Kidney epithelial cell (primary cell): ENCODE measurements at regions not wholly inside any gene's neighbourhood (a gene's known extent, or its start where the extent isn't known, plus 50 kb on each side); places are given as distances from the start of the nearest gene placed in this dataset.
"Not testable (repeated sequence)": the region's sequence is repeated elsewhere in the genome, so short reads cannot be mapped to it uniquely, and the experiment has no call there.

Experiments used
- DNase-seq: peaks from one replicate; pipeline ENCODE4 v3.0.0-alpha.2; 2010; ENCODE audit warnings: low read depth
- H3K27me3 ChIP-seq: 2 replicates; pipeline ENCODE4 v1.6.0; 2011; ENCODE audit warnings: low read length; ENCODE audit not compliant: control insufficient read depth, insufficient read depth
- H3K36me3 ChIP-seq: 2 replicates; pipeline ENCODE4 v1.5.1; 2011; ENCODE audit warnings: low read length; ENCODE audit not compliant: control insufficient read depth, insufficient read depth
- H3K4me3 ChIP-seq: 2 replicates; pipeline ENCODE4 v1.5.1; 2011; ENCODE audit warnings: low read depth, mild to moderate bottlenecking, control low read depth, low read length
- CTCF ChIP-seq: IDR thresholded peaks from 2 replicates; pipeline ENCODE4 v1.5.1; 2011; ENCODE audit warnings: mild to moderate bottlenecking, moderate library complexity, low read length, control low read depth, inconsistent platforms; ENCODE audit not compliant: insufficient read depth, poor library complexity, severe bottlenecking

GRCh38 chrX:109914114-109914849 lies 88.6 kb upstream of the TMEM164 start:
- Histone ChIP-seq H3K36me3 (no peaks in the 10 kb centered on the region), H3K4me3 (no peak overlapping the region), H3K27me3 (no peaks in the 10 kb centered on the region)
- TF ChIP-seq CTCF: no peak
- no peak for DNase-seq

- no peak for DNase-seq
- no peaks in the 10 kb centered on the region for H3K36me3 ChIP-seq
- TF ChIP-seq CTCF: no peak
- no peaks in the 10 kb centered on the region for H3K27me3 ChIP-seq
- no peak overlapping the region for H3K4me3 ChIP-seq
These were observed 84.2 kb upstream of the TMEM164 start for GRCh38 chrX:109918753-109919152.

- no peak for DNase-seq
- Histone ChIP-seq H3K27me3 (no peaks in the 10 kb centered on the region), H3K36me3 (no peaks in the 10 kb centered on the region), H3K4me3 (no peak overlapping the region)
- no peak for TF ChIP-seq CTCF
These were observed 82.6 kb upstream of the TMEM164 start for GRCh38 chrX:109920325-109920724.

GRCh38 chrX:109920868-109921267 lies 82.0 kb upstream of the TMEM164 start:
- H3K4me3 ChIP-seq: no peak overlapping the region
- no peaks in the 10 kb centered on the region for H3K36me3 ChIP-seq
- DNase-seq: no peak
- TF ChIP-seq CTCF: no peak
- H3K27me3 ChIP-seq: no peaks in the 10 kb centered on the region

- no peak for TF ChIP-seq CTCF
- Histone ChIP-seq H3K4me3 (no peak overlapping the region), H3K27me3 (no peaks in the 10 kb centered on the region), H3K36me3 (no peaks in the 10 kb centered on the region)
- DNase-seq: no peak
These were observed 80.7 kb upstream of the TMEM164 start for GRCh38 chrX:109922190-109922589.

GRCh38 chrX:109925003-109925402 lies 77.9 kb upstream of the TMEM164 start:
- DNase-seq, H3K36me3 ChIP-seq, H3K4me3 ChIP-seq, H3K27me3 ChIP-seq: not testable (repeated sequence)
